ENCODE measurements at regions not wholly inside any gene's neighbourhood (a gene's known extent, or its start where the extent isn't known, plus 50 kb on each side); places are given as distances from the start of the nearest gene placed in this dataset.

DNA sequence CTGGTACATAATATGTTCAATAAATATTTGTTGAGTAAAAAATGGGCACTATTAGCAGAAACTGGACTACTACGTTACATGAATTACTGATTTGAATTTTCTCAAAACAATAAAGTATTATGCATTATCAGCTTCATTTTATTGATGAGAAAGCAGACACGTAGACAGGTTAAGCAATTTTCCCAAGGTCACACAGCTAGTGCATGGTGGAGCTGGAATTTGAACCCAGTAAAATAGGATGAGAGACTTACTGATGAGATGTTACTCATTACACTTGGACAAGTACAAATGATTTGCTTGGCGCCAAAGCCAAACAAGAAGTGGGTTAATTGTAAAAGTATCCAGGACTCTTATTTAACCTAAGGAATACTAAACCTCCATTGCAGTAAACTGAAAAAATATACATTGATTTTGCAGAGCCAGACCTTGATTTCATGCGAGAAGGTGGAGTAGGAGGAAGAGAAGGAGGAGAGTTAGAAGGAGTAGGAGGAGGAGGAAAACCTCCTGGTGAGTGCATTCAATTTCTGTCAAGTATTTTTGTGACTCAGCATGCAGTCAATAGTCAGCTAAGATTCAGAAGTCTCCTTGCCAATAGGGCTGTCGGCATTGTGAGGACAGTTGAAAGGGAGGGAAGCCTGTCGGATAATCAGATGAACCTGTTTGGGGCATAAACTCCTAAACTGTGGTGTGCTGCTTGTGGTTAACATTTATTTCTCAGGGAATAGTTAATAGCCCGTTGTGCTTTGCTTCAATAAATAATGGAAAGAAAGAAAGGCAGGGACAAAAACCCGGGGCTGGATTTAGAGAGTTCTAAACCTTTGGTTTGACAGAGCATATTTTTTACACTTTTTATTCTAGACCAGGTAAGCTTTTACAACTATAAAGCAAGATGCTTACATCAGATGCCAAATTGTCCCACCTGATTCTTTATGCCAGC, 77.0 kb upstream of the TACR1 start:
- ATAC-seq = no peak

DNA sequence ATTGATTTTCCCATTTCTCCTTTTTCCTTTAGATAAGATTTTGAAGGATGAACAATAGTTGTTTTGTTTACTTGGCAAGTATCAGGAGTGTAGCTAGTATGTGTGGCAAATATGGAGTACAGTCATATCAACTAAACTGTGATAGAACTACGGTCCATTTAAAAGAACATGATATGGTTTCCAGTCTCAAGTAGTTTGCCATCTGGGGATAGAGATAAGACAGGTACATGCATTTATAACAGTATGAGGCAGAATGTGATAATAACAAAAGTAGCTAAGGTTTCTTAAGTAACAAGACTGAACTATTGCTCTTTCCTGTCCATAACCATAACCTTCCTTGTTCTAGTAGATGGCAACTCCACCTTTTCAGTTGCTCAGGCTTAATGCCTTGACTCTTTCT, 75.6 kb upstream of the TACR1 start:
- DNase-seq (ENCODE audit: low spot score) (no peak), ATAC-seq (no peak)
- H3K9me3 Mint-ChIP-seq = peaks cover 27% of the 10 kb centered on the region
- peaks cover 19% of the 10 kb centered on the region for H3K36me3 Mint-ChIP-seq
- peaks cover 9 to 62% of the 10 kb centered on the region in 2 donors for H3K27me3 Mint-ChIP-seq
- H3K27ac Mint-ChIP-seq = no peak overlapping the region
- no peaks in the 10 kb centered on the region for H3K4me1 Mint-ChIP-seq (ENCODE audit: low read depth in 2 of 2)
- no peak overlapping the region for H3K4me3 Mint-ChIP-seq

More for the DNA sequence above, 77.0 kb upstream of the TACR1 start:
- Mint-ChIP-seq H3K9me3 (peaks cover 27% of the 10 kb centered on the region), H3K4me3 (no peak overlapping the region), H3K27ac (no peak overlapping the region), H3K36me3 (peaks cover 19% of the 10 kb centered on the region), H3K27me3 (peaks cover 9 to 52% of the 10 kb centered on the region in 2 donors), H3K4me1 (ENCODE audit: low read depth in 2 of 2) (no peaks in the 10 kb centered on the region)
- DNase-seq (ENCODE audit: low spot score) = no peak

- H3K27ac Mint-ChIP-seq = no peak overlapping the region
- no peak overlapping the region for H3K4me3 Mint-ChIP-seq
- H3K27me3 Mint-ChIP-seq = peaks cover 2 to 27% of the 10 kb centered on the region in 2 donors
- H3K36me3 Mint-ChIP-seq = peaks cover 11% of the 10 kb centered on the region
- ATAC-seq = no peak
- DNase-seq (ENCODE audit: low spot score) = no peak
- H3K9me3 Mint-ChIP-seq = peaks cover 17% of the 10 kb centered on the region
- H3K4me1 Mint-ChIP-seq (ENCODE audit: low read depth in 2 of 2) = no peaks in the 10 kb centered on the region
These were observed 68.8 kb upstream of the TACR1 start for GRCh38 chr2:75268112-75268511.

DNA sequence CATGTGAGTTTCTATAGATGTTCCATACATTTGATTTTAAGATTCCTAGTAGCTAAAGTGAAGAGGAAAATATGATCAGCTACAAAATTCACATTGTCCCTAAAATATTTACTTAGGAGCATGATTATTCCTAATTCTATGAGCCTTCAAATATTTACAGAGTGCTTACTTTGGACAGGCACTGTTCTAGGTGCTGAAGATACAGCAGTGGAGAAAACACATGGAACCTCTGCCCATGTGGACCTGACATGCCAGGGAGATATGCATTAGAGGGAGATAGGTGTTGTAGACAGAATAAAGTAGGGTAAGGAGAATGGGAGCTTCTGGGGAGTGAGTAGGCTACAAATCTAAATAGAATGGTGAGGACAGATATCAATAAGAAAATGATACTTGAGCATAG, 62.6 kb upstream of the TACR1 start:
- Mint-ChIP-seq H3K36me3 (peaks cover 7% of the 10 kb centered on the region), H3K9me3 (peaks cover 20% of the 10 kb centered on the region), H3K27me3 (no peaks in the 10 kb centered on the region), H3K4me3 (no peak overlapping the region), H3K4me1 (ENCODE audit: low read depth in 2 of 2) (no peaks in the 10 kb centered on the region), H3K27ac (no peak overlapping the region)
- DNase-seq (ENCODE audit: low spot score) (no peak), ATAC-seq (no peak)

- H3K4me1 Mint-ChIP-seq (ENCODE audit: low read depth in 2 of 2) = no peaks in the 10 kb centered on the region
- no peak for ATAC-seq
- no peaks in the 10 kb centered on the region for H3K27me3 Mint-ChIP-seq
- H3K9me3 Mint-ChIP-seq = peaks cover 20% of the 10 kb centered on the region
- DNase-seq (ENCODE audit: low spot score) = no peak
- no peak overlapping the region for H3K27ac Mint-ChIP-seq
- no peak overlapping the region for H3K4me3 Mint-ChIP-seq
- peaks cover 7% of the 10 kb centered on the region for H3K36me3 Mint-ChIP-seq
These were observed 61.6 kb upstream of the TACR1 start for GRCh38 chr2:75260946-75261345.

- ATAC-seq (no peak), DNase-seq (ENCODE audit: low spot score) (no peak)
- H3K27me3 Mint-ChIP-seq = no peaks in the 10 kb centered on the region
- peaks cover 7% of the 10 kb centered on the region for H3K36me3 Mint-ChIP-seq
- peaks cover 14% of the 10 kb centered on the region for H3K9me3 Mint-ChIP-seq
- H3K4me1 Mint-ChIP-seq (ENCODE audit: low read depth in 2 of 2) = no peaks in the 10 kb centered on the region
- H3K27ac Mint-ChIP-seq = no peak overlapping the region
- H3K4me3 Mint-ChIP-seq = no peak overlapping the region
These were observed 59.3 kb upstream of the TACR1 start for GRCh38 chr2:75258620-75259019.

GRCh38 chr2:75256485-75256884, 57.2 kb upstream of the TACR1 start:
- no peak overlapping the region for H3K27ac Mint-ChIP-seq
- H3K4me3 Mint-ChIP-seq = no peak overlapping the region
- H3K27me3 Mint-ChIP-seq = peaks cover 0 to 9% of the 10 kb centered on the region in 2 donors
- H3K9me3 Mint-ChIP-seq = peaks cover 7% of the 10 kb centered on the region
- no peak for ATAC-seq
- no peaks in the 10 kb centered on the region for H3K4me1 Mint-ChIP-seq (ENCODE audit: low read depth in 2 of 2)
- H3K36me3 Mint-ChIP-seq = peaks cover 7% of the 10 kb centered on the region
- DNase-seq (ENCODE audit: low spot score) = no peak

DNA sequence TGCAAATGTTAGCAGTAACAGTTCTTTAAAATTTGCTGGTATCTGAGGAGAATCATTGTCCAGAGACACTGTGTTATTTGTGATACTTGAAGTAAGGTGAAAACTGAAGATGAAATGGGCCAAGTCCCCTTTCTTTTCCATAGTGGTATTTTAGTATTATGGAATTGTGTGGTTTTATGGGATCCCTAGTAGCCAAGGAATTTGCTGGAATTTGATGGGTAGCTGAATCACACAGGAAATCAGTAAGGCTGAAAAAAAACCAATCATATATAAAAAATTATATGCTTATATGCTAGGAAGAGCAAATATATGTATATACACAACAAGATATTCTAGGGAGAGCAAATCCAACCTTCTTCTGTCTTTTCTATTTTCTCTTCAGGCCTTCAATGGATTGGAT, 54.2 kb upstream of the TACR1 start:
- DNase-seq (ENCODE audit: low spot score) = no peak
- H3K4me1 Mint-ChIP-seq (ENCODE audit: low read depth in 2 of 2) = no peaks in the 10 kb centered on the region
- no peak overlapping the region for H3K4me3 Mint-ChIP-seq
- no peak overlapping the region for H3K27ac Mint-ChIP-seq
- peaks cover 5% of the 10 kb centered on the region for H3K36me3 Mint-ChIP-seq
- H3K9me3 Mint-ChIP-seq = peaks cover 7% of the 10 kb centered on the region
- no peak for ATAC-seq
- peaks cover 0 to 9% of the 10 kb centered on the region in 2 donors for H3K27me3 Mint-ChIP-seq

- no peak for ATAC-seq
- peaks cover 7% of the 10 kb centered on the region for H3K9me3 Mint-ChIP-seq
- DNase-seq (ENCODE audit: low spot score) = no peak
- H3K36me3 Mint-ChIP-seq = peaks cover 5% of the 10 kb centered on the region
- H3K27ac Mint-ChIP-seq = no peak overlapping the region
- H3K4me1 Mint-ChIP-seq (ENCODE audit: low read depth in 2 of 2) = no peaks in the 10 kb centered on the region
- no peak overlapping the region for H3K4me3 Mint-ChIP-seq
- peaks cover 0 to 9% of the 10 kb centered on the region in 2 donors for H3K27me3 Mint-ChIP-seq
These were observed 52.6 kb upstream of the TACR1 start for GRCh38 chr2:75251896-75252295.

Measured in natural killer cell treated with Interleukin-12 subunit alpha and Interleukin-12 subunit beta and Interleukin-15 and Interleukin-18, amount 100 ng/mL, for 72 hours (primary cell).